ENCODE measurements at regions not wholly inside any gene's neighbourhood (a gene's known extent, or its start where the extent isn't known, plus 50 kb on each side); places are given as distances from the start of the nearest gene placed in this dataset.
"Not testable (repeated sequence)": the region's sequence is repeated elsewhere in the genome, so short reads cannot be mapped to it uniquely, and the experiment has no call there.

DNA sequence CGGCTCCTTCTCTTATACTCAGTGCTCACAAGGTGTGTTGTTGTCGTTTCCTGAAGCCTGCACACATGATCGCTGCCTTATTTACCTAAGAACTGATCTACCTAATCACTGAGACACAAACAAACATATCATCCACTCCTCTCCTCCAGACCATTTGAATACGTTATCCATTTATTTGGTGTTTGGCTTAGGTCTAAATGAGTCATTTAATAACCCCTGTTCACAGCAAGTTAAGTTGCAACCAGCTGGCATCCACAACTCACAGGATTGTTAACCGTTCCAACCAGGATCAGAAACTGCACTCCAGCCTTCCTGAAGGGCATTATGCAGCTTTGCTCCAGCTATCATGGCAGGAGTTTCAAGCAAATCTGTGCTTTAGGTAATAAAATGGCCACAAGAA lies 511.1 kb upstream of the MAP3K7 start:
- DNase-seq, result no peak

- no peak for DNase-seq
Measured at GRCh38 chr6:91097364-91097763, 510.5 kb upstream of the MAP3K7 start.

DNA sequence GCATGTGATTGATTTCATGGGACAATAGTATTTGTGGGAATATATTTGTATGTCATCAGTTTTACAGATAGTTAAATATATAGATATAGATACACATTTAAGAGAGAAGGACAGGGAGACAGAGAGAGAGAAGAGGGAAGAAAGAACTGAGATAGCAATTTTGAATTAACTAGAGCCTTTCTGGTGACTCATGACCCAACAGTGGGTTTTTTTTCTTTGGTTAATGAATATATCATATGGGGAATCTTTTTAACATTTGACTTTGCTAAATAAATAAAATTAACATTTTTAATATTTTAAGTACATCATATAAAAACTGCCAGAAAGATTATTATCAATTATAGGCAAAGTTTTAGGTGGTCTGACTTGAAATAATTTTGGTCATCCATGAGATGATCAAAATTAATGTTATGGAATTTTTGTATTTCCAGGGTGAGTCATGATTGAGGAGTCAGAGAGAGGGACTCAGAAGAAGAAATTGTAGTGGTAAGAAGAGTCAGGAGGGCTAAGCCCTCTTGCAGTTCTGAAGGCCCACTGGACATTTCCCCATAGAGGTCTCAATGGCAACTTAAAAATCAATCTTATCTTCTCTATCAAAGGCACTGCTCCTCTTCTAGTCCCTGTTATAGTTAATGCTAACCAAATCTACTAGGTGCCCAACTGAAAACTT lies 508.1 kb upstream of the MAP3K7 start:
- DNase-seq, result peak; percentile 9

DNA sequence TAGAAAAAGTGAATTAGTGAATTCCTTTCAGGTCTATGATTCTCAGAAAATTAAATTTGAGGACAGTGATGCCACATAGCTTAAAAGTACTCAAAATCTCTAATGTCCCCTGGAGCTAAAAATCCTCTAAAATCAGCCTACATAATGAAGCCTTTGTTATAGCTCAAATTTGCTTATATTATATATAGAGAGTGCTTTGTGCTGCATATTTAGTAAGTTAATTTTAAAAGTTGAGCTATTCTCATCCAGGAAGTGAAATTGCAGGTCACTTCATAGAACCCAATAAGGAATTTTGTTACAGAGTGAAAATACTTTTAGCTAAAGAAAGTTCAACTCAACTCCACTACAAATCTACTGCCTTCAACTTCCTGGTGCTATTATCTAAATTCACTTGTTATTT lies 507.5 kb upstream of the MAP3K7 start:
- DNase-seq, result no peak

GRCh38 chr6:91088976-91089375 lies 502.1 kb upstream of the MAP3K7 start:
- DNase-seq, result no peak

GRCh38 chr6:91088515-91088914 lies 501.6 kb upstream of the MAP3K7 start:
- no peak for DNase-seq

GRCh38 chr6:91087908-91088307 lies 501.0 kb upstream of the MAP3K7 start:
- no peak for DNase-seq

DNA sequence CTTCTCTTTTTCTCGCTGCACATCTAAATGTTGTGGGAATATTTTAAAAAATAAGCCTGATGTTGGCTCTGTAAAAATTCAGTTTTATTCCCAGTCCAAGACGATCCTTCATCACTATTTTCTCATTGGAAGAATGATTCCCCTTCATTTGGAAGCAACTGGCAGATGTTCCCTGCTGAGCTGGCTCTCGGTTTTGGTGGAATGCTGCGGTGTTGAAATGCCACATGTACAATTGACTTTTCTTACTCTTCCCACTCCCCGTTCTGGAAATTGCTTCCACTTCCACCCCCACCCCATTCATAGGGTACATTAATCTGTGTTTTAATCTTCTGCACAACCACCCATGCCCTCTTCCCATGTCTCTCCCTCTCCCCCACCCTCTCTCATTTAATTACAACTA lies 496.3 kb upstream of the MAP3K7 start:
- DNase-seq, result peak; percentile 9

GRCh38 chr6:91082311-91082832 lies 495.5 kb upstream of the MAP3K7 start:
- peak; percentile 58 for DNase-seq

- peak; percentile 54 for DNase-seq
Measured at GRCh38 chr6:91081452-91082067, 494.7 kb upstream of the MAP3K7 start.

DNA sequence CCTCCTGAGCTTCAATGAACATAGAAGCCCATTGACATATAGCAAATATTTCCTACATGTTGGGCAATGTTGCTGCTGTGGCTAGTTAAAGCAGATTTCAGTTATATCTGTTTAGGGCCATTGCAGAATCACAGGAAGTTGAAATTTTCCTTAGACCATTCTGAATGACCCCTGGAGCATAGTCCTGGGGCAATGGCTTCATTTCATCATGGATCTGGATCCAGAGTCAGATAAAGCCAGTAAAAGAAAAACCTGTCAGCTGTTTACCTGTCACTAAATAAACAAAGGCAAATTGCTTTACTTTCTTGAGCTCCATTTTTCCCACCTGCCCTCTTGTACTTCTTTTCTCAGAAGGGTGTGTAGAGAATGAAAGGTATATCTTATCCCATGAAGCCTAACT lies 494.0 kb upstream of the MAP3K7 start:
- DNase-seq, result no peak

DNA sequence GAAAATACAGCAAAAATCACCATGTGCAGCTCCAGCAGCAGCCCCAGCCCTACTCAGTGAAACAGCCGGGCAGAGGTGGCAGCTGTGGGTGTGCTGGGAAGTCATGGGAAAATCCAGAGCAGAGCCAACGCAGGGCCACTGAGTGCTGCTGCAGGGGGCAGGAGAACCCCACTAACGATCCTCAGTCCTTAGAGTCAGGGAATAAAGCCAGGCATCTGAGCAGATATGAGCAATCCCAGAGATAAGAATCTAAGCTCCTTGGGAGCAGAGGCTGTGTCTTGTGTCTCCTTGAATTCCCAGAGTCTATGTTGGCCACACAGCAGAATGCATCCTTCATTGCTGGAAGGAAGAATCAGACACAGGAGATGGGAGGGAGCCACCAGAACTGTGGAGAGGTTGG lies 493.1 kb upstream of the MAP3K7 start:
- DNase-seq, result peak; percentile 3

GRCh38 chr6:91075244-91075976 lies 488.5 kb upstream of the MAP3K7 start:
- DNase-seq, result no peak

DNA sequence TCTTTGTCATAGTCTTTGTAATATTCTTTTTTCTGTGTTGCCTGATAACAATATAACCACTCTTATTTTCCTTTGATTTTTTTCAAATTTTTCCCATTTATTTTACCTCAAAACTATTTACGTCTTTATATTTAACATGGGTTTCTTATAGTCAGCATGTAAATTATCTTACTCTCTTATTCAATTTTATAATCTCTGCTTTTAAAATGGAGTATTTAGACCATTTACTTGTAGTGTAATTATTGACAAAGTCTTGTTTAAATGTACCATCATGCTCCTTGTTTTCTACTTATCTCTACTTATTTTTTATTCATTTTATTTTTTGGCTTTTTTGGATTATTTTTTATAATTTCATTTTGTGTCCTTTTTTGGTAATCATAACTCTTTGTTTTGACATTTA lies 476.5 kb upstream of the MAP3K7 start:
- no peak for DNase-seq

GRCh38 chr6:91057689-91058088 lies 470.8 kb upstream of the MAP3K7 start:
- DNase-seq, result no peak

DNA sequence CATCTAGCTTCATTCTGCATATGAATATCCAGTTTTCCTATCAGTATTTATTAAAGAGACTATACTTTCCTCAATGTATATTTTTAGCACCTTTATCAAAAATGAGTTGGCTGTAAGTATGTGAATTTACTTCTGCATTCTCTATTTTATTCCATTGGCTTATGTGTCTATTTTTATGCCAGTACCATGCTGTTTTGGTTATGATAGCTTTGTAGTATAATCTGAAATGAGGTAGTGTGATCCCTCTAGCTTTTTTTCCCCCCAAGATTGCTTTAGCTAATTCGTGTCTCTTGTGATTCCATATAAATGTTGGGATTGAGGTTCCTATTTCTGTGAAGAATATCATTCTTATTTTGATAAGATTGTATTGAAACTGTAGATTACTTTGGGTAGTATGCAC lies 469.1 kb upstream of the MAP3K7 start:
- DNase-seq, result no peak

GRCh38 chr6:91052473-91053450 lies 465.9 kb upstream of the MAP3K7 start:
- DNase-seq, result not testable (repeated sequence)

DNA sequence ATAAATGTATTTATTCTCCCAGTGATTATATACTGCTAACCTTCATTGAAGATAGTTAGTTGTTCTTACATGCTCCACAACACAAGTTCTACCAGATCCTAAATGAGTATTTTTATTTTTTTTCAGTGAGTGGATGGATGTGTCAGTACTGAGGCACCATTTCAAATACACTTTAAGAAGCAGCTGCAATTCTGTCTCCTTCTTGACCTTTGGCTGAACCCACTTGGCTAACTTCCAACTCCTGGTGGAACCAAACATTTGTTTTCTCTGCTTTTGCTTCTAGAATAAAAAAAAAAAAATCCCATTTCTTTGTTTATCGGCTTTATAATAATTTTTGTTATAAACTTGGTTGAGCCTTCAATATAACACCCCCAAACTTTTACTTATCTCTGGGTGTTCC lies 458.3 kb upstream of the MAP3K7 start:
- DNase-seq, result no peak

DNA sequence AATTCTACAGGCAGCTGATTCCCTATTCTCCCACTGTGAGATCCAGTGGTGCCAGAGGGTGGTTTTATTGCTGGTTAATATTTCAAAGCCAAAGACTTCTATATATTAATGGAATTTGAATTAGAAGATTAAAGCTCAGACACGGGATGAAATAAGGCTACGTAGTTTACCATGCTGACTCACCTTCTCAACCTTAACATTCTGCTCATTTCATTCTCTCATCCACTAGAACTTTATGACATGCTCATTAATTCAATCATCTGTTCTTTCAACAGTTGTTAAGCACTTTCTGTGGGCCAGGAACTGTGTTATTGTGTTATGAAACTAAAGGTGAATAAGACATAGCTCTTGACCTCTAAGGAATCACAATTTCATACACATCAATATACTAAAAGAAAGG lies 456.9 kb upstream of the MAP3K7 start:
- no peak for DNase-seq

- no peak for DNase-seq
Measured at GRCh38 chr6:91042656-91043055, 455.8 kb upstream of the MAP3K7 start.

GRCh38 chr6:91033964-91034363 lies 447.1 kb upstream of the MAP3K7 start:
- no peak for DNase-seq

DNA sequence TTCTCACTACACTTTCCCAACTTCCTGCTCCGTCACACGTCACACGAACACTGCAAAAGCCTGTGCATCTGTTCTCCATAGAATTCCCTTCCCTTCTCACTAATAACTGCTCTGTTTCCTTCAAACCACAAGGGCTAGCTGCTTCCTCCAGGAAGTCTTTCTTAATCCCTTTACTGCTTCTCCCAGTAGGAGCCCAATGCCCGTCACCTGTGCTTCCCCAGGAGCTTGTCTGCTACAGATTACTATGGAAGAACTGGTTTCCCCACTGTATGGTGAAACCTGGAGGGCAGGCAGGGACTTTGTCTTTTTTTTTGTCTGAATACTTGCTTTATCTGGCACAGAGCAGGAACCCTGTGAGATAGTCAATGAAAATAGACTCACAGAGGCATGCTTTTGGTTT lies 444.7 kb upstream of the MAP3K7 start:
- no peak for DNase-seq

GRCh38 chr6:91029211-91029610 lies 442.3 kb upstream of the MAP3K7 start:
- DNase-seq, result no peak

All from fibroblast of skin of back (primary cell).